ENCODE measurements at regions not wholly inside any gene's neighbourhood (a gene's known extent, or its start where the extent isn't known, plus 50 kb on each side); places are given as distances from the start of the nearest gene placed in this dataset.
A peak's percentile ranks its signal among the peaks of the same experiment; 100 is the strongest.

- DNase-seq = no peak
These were observed 54.6 kb upstream of the EOLA2 start for GRCh38 chrX:149992918-149993317.

GRCh38 chrX:149993989-149994388 is 55.7 kb upstream of the EOLA2 start:
- DNase-seq = no peak

- DNase-seq = no peak
These were observed 58.2 kb upstream of the EOLA2 start for GRCh38 chrX:149996515-149996914.

GRCh38 chrX:150005027-150005426 is 66.7 kb upstream of the EOLA2 start:
- DNase-seq = no peak

- no peak for DNase-seq
These were observed 69.1 kb upstream of the EOLA2 start for GRCh38 chrX:150007356-150007755.

GRCh38 chrX:150012647-150013381 is 74.5 kb upstream of the EOLA2 start:
- DNase-seq = no peak

- no peak for DNase-seq
These were observed 76.2 kb upstream of the EOLA2 start for GRCh38 chrX:150014525-150014924.

GRCh38 chrX:150017868-150018267 is 79.6 kb upstream of the EOLA2 start:
- DNase-seq = no peak

- DNase-seq = no peak
These were observed 80.7 kb upstream of the EOLA2 start for GRCh38 chrX:150018931-150019361.

- no peak for DNase-seq
These were observed 90.4 kb upstream of the EOLA2 start for GRCh38 chrX:150028692-150029091.

- DNase-seq = no peak
These were observed 94.5 kb upstream of the EOLA2 start for GRCh38 chrX:150032742-150033141.

GRCh38 chrX:150034788-150035187 is 96.5 kb upstream of the EOLA2 start:
- DNase-seq = no peak

GRCh38 chrX:150035531-150035930 is 97.2 kb upstream of the EOLA2 start:
- no peak for DNase-seq

- DNase-seq = no peak
These were observed 97.9 kb upstream of the EOLA2 start for GRCh38 chrX:150036181-150036580.

- DNase-seq = no peak
These were observed 98.3 kb upstream of the EOLA2 start for GRCh38 chrX:150036641-150037040.

GRCh38 chrX:150037041-150037440 is 98.8 kb upstream of the EOLA2 start:
- no peak for DNase-seq

- no peak for DNase-seq
These were observed 100.0 kb upstream of the EOLA2 start for GRCh38 chrX:150038315-150038714.

GRCh38 chrX:150038986-150039599 is 100.8 kb upstream of the EOLA2 start:
- DNase-seq = no peak

- no peak for DNase-seq
These were observed 102.9 kb upstream of the EOLA2 start for GRCh38 chrX:150041208-150041607.

GRCh38 chrX:150044556-150044955 is 106.3 kb upstream of the EOLA2 start:
- no peak for DNase-seq

GRCh38 chrX:150047818-150048217 is 109.5 kb upstream of the EOLA2 start:
- DNase-seq = no peak

GRCh38 chrX:150049647-150050046 is 111.4 kb upstream of the EOLA2 start:
- no peak for DNase-seq

GRCh38 chrX:150050387-150050786 is 112.1 kb upstream of the EOLA2 start:
- peak; percentile 4 for DNase-seq

- no peak for DNase-seq
These were observed 112.8 kb upstream of the EOLA2 start for GRCh38 chrX:150051096-150051495.

GRCh38 chrX:150052226-150052625 is 113.9 kb upstream of the EOLA2 start:
- no peak for DNase-seq
